ENCODE measurements at regions not wholly inside any gene's neighbourhood (a gene's known extent, or its start where the extent isn't known, plus 50 kb on each side); places are given as distances from the start of the nearest gene placed in this dataset.

DNA sequence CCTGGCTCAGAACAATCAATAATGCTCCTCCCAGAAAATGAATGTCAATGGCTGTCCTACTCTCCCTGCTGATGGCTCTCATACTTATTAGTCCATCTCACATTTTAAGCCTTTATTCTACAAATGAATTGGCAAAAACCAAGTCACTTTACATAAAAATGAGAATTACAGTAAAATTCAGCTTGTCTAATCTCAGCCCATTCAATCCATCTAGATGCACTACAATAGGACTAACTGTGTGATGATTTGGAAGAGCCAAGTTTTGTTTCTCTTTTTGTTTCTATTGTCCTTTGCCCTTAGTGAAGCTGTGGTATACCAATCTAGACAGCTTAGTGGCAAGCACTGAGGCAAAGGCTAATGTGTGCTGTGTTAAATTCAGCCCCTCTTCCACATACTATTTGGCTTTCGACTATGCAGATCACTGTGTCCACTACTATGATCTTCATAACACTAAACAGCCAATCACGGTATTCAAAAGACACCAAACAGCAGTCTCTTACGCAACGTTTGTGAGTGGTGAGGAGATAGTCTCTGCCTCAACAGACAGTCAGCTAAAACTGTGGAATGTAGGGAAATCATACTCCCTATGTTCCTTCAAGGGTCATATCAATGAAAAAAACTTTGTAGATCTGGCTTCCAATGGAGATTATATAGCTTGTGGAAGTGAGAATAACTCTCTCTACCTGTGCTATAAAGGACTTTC is 140.8 kb upstream of the ZNF462 start:
- DNase-seq (ENCODE audit: low read depth in 4 of 4, low spot score in 3 of 4): no peak

DNA sequence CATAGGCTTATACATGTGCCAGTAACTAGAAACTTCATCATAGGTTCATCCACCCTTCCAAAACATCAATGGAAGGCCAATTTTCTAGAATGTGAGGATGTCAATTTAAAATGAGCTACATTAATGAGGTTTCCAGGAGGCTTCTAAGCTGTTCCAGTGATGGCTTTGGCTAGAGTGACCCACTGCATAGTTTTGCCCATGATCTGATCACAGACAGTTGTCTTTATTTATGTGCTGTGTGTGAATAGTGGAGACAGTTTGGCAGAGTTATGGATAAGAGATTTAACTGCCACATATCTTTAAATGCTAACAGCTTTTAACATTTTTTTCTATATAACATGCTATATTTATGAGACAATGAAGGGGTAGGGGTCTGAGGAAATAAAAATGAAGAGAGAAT is 139.0 kb upstream of the ZNF462 start:
- DNase-seq (ENCODE audit: low read depth in 4 of 4, low spot score in 3 of 4): no peak

DNA sequence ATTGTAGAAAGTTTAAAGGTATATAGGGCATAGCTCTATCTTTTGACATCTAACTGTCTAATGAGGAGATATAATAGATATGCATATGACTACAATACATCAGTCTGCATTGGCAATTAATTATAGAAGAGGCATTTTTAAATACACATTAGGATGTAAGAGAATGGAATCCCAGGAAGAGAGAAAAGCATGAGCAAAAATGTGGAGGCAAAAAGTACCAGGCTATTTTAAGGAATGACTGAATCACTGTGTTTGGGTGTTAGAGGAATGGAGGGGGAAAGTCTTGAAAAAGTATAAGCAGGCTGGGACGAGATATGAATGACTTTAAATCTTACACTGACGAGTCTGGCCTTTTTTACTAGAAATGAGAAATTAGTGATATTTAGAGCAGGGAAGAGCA is 138.4 kb upstream of the ZNF462 start:
- DNase-seq (ENCODE audit: low read depth in 4 of 4, low spot score in 3 of 4): no peak

DNA sequence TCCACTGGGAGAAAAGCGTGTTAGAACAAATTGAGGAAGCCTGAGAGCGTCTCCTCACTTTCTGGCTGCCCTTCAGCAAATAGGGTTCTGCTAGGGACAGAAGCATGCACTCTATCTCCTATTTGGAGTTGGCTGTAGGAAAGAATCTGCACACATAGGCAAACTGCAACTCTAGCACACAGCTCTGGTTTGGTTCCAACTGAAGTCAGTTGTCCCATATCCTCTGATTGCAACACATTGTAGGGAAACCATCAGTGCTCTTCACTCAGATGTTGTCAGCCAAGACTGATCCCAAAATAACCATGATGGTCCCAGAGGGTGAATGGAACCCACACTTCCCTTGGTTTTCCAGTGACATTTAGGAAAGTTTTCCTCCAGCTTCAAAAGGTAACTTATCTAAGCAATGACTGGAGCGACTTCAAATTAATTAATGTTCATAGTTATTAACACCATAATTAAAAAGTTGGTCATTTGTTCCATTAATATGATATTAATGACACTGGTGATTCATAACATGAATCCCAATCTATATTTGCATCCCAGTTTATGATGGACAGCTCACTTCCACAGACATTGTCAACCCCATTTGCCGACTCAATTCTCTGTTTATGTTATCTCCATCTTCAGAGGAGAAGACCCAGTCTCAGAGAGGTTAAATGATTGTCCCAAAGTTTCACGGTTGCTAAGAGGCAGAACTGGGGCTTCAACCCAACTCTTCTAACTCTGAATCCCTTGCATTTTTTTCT is 136.7 kb upstream of the ZNF462 start:
- no peak for DNase-seq (ENCODE audit: low read depth in 4 of 4, low spot score in 3 of 4)

DNA sequence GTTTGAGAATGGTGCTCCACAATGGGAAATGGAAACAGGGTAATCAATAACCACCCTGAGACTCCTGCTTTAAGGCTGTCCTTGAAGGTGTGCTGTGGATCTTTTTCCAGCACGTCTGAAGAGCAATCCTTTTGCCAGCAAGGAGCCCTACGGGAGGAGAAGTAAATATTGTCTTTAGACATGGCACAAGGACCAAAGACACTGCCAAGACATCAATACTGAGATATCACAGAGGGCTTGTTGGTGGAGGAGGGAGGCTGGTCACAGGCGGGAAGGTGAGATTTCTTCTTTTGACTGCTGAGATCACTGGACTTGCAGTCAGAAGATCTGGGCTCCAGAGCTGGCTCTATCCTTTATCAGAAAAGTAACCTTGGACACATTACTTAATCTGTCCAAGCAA is 135.0 kb upstream of the ZNF462 start:
- DNase-seq (ENCODE audit: low read depth in 4 of 4, low spot score in 3 of 4): no peak

DNA sequence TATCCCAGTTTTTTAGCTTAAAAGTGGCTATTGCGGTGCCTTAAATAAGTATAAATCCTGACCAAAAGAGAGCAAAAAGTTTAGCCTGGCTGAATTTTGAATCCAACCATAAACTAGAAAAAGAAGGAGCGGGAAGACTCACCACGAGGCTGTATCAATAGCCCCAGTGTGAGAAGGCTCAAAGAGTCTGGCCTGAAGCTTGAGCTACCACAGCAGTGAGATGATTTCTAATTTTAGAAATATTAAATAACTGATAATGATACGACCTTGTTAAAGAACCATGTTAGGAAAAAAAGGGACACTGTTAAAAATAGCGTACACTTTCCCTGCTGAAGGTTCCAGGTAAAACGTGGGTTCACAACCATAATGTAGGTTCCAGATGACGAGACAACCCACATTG is 134.1 kb upstream of the ZNF462 start:
- no peak for DNase-seq (ENCODE audit: low read depth in 4 of 4, low spot score in 3 of 4)

DNA sequence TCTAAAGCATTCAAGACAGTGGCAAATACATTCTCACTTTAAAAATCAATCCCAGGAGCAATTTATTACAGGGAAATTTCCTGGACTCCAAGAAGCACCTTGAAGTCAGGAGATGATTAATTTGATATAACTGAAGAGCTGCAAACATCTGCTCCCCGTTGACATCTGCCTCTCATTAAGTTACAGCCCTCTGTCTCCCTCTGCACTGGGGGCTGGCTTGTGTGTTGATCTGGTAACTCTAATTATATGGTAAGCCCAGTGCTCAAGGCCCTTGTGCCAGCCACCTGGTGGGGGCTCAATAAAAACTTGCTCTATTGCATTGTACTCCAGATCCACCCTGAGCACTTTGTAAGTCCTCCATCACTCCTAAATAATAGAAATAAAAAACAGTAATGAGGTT is 131.1 kb upstream of the ZNF462 start:
- DNase-seq (ENCODE audit: low read depth in 4 of 4, low spot score in 3 of 4): no peak

DNA sequence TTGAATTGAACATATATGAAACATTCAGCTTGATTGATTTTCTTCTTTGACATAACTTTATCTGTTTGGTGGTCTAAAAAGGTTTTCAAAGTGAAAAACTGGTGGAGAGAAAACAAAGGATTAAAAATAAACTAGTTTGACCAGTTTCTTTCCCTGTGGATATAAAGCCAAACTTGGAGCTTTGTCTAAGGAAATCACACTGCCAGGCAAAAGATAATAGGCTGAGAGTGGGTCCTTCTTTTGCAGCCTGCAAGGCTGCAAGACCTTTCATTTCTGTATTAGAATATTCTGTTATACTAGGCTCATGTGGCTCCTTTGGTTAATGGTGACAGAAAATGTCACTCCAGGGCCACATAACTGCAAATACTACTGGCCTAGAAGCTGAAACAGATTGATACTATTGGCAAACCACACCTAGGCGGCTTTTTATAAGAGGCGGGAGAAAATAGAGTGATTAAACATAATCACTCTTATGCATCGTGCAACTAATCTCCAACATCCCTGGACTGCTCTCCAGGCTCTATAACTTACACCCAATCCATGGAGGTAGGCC is 129.1 kb upstream of the ZNF462 start:
- no peak for DNase-seq (ENCODE audit: low read depth in 4 of 4, low spot score in 3 of 4)

DNA sequence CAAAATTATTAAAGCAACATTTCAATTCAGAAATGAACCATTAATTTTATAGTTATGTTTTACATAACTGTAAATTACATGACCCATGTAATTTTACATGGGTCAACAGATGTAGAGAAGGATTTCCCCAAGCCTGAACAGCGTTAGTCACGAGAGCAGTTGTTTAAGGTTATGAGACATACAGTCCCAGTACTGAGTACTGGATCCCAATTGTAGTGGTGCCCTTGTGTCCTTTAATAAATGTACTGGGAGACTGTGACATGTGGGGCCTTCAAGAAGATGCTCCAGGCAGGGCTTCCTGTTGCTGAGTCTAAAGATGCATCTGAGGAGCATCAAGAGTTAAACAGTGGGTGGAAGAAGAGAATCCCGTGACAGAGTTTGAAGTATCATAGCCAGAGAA is 125.5 kb upstream of the ZNF462 start:
- no peak for DNase-seq (ENCODE audit: low read depth in 4 of 4, low spot score in 3 of 4)

DNA sequence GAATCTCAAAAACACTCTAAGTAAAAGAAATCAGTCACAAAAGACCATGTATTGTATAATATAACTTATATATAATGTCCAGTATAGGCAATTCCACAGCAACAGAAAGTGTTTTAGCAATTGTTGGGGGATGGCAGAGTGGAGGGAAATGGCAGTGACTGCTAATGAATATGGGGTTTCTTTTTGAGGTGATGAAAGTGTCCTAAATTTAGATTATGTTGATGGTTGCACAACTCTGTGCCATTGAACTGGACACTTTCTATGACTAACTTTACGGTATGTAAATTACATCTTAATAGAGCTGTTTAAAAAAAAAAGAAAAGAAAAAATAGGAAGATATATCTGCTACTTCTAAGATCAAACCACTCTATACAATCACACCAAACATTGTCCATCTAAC is 124.9 kb upstream of the ZNF462 start:
- DNase-seq (ENCODE audit: low read depth in 4 of 4, low spot score in 3 of 4): no peak

DNA sequence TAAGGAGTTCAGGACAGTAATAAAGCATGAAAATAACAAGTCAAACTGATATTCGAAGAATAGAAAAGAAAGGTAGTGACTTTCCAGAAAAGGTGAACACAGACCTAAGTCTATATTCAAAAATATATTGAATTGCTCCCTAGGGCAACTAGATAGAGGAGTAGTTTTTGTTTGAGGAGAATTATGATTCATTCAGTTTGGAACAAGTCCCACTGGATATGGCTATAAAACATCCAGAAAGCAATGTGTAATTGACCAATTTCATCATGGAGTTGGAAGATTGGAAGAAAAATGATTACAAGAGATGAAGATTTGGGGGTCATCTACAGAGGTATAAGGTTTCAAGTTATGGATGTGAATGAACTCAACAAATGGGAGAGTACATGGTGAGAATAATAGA is 117.5 kb upstream of the ZNF462 start:
- DNase-seq (ENCODE audit: low read depth in 4 of 4, low spot score in 3 of 4): no peak

DNA sequence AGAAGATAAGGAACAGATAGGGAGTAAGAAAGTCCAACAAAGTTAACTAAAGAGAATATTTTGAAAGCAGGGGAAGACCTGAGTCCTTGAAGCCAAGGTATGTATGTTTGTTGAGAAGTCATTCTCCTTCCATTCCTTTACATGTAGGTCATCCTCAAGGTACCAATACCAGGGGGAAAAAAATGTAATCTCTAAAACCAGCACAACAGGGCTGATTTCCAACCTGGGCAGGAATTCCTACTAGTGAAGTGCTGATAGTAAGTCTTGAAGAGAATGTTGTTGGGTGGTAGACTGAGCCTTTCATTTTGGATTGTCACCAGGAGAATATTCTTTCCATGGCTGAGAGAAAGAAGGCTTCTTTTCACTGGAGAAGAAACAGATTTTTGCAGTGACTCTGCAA is 117.1 kb upstream of the ZNF462 start:
- no peak for DNase-seq (ENCODE audit: low read depth in 4 of 4, low spot score in 3 of 4)

DNA sequence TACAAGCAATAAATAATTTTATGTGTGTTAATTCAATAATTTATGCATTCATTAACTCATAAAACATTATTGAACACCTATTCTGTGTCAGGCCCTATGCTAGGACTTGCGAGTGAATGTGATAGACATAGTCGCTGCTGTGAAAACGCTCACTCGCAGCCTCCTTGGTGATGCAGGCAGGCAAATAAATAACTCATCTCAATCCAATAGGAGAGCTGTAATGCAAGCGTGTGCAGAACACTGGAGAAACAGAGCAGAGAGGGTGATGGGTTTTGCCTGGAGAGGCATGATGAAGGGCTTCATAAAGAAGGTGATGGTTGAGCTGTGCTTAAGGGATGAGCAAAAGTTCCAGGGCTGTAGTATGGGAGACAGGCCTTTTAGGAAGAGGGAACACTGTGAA is 111.3 kb upstream of the ZNF462 start:
- no peak for DNase-seq (ENCODE audit: low read depth in 4 of 4, low spot score in 3 of 4)

DNA sequence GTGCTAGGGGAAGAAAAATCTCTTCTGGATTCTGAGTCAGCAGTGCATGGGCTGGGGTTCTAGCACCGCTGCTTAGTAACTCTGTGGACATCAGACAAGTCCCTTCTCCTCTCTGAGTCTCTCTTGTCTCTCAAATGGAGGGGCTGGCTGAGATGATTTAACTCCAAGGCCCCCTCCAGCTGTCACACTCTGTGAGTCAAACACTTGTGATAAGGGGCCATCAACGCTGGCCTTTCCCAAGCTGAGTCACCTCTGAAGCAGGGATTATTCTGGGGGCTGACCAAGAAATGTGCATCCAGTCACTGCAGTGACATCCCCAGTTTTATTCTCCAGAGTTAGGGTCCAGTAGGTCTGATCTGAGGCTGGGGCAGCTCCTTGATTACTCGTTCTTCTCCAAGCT is 110.4 kb upstream of the ZNF462 start:
- DNase-seq (ENCODE audit: low read depth in 4 of 4, low spot score in 3 of 4): no peak

DNA sequence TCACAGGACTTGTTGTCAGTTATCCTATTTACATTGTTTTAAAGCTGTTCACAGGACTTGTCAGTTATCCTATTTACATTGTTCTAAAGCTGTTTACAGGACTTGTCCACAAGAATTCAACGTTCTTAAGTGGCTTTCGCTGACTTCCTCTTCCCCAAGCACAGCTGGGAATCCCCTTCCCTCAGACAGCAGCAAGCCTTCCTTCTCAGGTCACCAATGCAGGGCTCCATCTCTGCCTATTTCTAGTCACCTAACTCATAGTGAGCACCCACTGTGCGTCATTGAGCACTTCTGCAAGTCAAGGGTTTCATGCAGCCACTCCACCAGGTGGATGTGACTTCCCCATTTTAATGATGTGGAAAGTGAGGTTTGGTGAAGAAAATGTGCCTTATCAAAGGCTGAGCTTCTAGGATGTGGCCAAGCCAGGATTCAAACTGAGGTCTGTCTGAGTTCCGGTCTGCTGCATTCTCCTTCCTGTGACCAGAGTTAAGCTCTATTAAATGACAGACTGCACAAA is 109.8 kb upstream of the ZNF462 start:
- no peak for DNase-seq (ENCODE audit: low read depth in 4 of 4, low spot score in 3 of 4)

DNA sequence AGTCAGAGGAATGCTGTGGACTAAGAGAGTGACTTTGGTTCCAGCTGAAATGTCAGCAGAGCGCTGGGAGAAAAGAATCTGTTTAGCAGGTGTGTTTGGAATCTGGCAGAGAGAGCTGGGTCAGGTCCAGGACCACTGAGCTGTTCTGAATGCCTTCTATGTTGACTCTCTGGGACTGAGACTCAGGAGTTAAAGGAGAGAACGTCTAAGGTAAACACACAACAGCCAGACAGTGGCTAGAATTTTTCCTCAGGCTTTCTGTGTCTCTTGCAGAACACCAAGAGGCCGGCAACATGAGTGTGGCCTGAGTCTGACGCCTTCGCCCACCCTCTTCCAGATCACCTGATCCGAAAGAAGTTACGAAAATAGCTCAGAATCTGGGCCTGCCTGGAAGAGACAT is 107.2 kb upstream of the ZNF462 start:
- DNase-seq (ENCODE audit: low read depth in 4 of 4, low spot score in 3 of 4): no peak

DNA sequence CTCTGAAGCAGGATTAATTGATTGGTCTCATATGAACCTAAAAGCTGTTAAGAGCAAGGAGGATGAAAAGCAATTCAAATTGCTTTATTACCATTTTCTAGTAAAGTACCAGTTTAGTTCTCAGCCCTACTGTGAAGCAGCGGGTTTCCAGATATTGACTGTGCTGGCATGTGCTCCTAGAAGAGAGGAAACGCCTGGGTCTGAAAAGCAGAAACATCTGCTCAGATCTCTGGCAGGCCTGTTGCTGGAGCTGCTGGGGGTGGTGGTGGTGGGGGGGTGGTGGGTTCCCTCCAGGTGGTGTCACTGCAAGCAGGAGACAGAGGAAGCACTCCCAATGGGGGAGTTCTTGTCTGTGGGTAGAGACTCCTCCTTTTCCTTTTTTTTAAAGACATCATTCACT is 105.5 kb upstream of the ZNF462 start:
- no peak for DNase-seq (ENCODE audit: low read depth in 4 of 4, low spot score in 3 of 4)

DNA sequence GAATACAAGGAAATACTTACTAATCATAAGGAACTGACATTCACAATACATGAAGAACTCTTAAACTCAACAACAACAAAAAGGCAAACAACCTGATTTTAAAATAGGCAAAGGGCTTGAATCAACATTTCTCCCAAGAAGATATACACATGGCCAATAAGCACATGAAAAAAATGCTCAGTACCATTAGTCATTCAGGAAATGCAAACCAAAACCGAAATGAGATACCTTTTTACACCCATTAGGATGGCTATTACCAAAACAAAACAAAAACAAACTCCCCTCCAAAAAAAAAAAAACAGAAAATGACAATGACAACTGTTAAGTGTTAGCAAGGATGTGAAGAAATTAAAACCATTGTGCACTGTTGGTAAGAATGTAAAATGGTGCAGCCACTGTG is 104.1 kb upstream of the ZNF462 start:
- no peak for DNase-seq (ENCODE audit: low read depth in 4 of 4, low spot score in 3 of 4)

DNA sequence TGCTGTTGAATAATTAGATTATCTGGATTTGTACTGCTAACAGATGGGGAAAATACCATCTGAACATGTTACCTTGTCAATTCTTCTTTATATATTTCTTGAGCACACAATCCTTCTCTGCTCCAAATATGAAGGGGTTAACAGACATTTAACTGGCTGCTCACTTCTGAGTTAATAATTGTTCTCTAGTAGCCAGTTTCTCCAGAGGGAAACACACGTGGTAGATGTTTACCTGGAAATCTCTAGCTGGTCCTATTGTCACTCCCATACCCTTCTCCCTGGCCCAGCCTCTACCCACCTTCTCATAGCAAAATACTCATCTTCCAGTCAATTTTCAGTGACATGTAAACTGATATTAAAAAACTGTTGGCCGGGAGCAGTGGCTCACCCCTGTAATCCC is 101.5 kb upstream of the ZNF462 start:
- DNase-seq (ENCODE audit: low read depth in 4 of 4, low spot score in 3 of 4): peak in 2 of 4 donors; percentile 11 to 18

DNA sequence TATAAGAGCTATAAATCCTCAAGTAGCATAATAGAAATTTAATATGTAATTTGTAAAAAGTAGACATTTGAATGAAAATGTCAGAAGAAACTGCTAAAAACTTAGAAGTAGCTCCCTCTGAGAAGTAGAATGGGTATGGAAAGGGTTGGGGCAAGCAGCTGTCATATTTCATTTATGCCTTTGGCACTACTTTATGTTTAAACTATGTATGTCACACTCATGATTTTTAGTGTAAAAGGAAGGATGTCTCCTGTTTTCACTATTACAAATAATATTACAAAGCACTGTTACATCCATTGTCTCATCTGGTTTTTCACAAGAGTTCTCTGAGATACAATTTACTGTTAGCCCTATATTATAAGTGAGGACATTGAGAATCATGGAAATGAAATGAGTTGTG is 96.3 kb upstream of the ZNF462 start:
- no peak for DNase-seq (ENCODE audit: low read depth in 4 of 4, low spot score in 3 of 4)

DNA sequence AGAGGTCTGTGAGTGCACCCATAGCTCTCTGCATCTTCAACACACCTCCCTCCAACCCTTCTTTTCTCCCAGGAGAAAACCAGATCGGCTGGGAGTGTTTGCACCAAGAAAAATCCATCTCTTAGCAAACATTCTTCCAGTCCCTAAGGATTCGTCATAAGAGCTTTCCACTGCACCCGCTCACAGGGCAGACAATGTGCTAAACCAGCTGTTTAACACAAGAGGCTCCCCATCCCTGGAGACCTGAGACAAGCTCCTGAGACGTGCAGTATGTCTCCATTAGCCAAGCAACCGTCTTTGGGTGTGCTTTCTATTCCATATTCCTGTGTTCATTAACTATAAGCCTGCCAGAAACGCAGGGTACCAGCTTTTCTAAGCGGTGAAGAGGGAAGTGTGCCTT is 93.6 kb upstream of the ZNF462 start:
- DNase-seq (ENCODE audit: low read depth in 4 of 4, low spot score in 3 of 4): no peak

DNA sequence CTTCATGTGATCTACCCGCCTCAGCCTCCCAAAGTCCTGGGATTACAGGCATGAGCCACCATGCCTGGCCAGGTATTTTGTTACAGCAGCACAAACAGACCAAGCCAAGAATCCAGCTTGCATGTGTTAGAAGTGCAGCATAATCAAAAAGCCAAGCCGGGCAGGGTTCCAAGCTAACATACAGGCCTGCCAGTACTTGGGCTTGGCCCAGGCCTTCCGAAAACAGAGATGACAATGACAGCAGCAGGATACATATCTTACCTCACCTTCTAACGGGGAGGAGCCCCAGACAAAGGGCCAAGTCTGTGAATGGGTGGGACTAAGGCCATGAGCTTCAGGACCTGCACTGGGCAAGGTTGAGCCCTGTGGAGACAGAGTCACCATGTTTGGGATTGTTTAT is 91.4 kb upstream of the ZNF462 start:
- no peak for DNase-seq (ENCODE audit: low read depth in 4 of 4, low spot score in 3 of 4)
